ENCODE measurements at regions not wholly inside any gene's neighbourhood (a gene's known extent, or its start where the extent isn't known, plus 50 kb on each side); places are given as distances from the start of the nearest gene placed in this dataset.

GRCh38 chr13:91195789-91196188 is 151.7 kb upstream of the MIR17HG start:
- Mint-ChIP-seq H3K27me3 (ENCODE audit: low read depth in 2 of 2) (no peaks in the 10 kb centered on the region), H3K9me3 (peaks cover 0 to 4% of the 10 kb centered on the region in 2 donors), H3K27ac (no peak overlapping the region), H3K4me3 (no peak overlapping the region), H3K4me1 (no peaks in the 10 kb centered on the region), H3K36me3 (no peaks in the 10 kb centered on the region)
- ATAC-seq (no peak), DNase-seq (no peak)
- Histone ChIP-seq H3K4me3 (ENCODE audit: low read length) (no peak overlapping the region), H3K36me3 (ENCODE audit: control insufficient read depth, insufficient read depth, low read length) (no peaks in the 10 kb centered on the region), H3K27ac (ENCODE audit: low read length) (no peak overlapping the region), H3K4me1 (ENCODE audit: control insufficient read depth, insufficient read depth, low read length) (no peaks in the 10 kb centered on the region), H3K27me3 (ENCODE audit: control insufficient read depth, insufficient read depth, low read length) (no peaks in the 10 kb centered on the region), H3K9me3 (ENCODE audit: control insufficient read depth, insufficient read depth, low read length) (no peaks in the 10 kb centered on the region)
- intact Hi-C loops (cut with micrococcal nuclease), result no loop called here
- TF ChIP-seq CTCF (IDR thresholded peaks at IDR 0.05), result no peak
- WGBS (ENCODE audit: insufficient coverage), result 88% methylated on average over 1 of the region's 2 CpGs

- H3K27me3 ChIP-seq (ENCODE audit: control insufficient read depth, insufficient read depth, low read length), result no peaks in the 10 kb centered on the region
- H3K4me1 Mint-ChIP-seq, result no peaks in the 10 kb centered on the region
- H3K4me3 Mint-ChIP-seq, result no peak overlapping the region
- intact Hi-C loops (cut with micrococcal nuclease), result no loop called here
- DNase-seq (no peak), ATAC-seq (no peak)
- no peak overlapping the region for H3K27ac ChIP-seq (ENCODE audit: low read length)
- H3K4me1 ChIP-seq (ENCODE audit: control insufficient read depth, insufficient read depth, low read length), result no peaks in the 10 kb centered on the region
- peaks cover 0 to 4% of the 10 kb centered on the region in 2 donors for H3K9me3 Mint-ChIP-seq
- no peaks in the 10 kb centered on the region for H3K36me3 ChIP-seq (ENCODE audit: control insufficient read depth, insufficient read depth, low read length)
- H3K36me3 Mint-ChIP-seq, result no peaks in the 10 kb centered on the region
- H3K9me3 ChIP-seq (ENCODE audit: control insufficient read depth, insufficient read depth, low read length), result no peaks in the 10 kb centered on the region
- H3K27me3 Mint-ChIP-seq (ENCODE audit: low read depth in 2 of 2), result no peaks in the 10 kb centered on the region
- WGBS (ENCODE audit: insufficient coverage), result 72% methylated on average over 4 of the region's 4 CpGs
- H3K4me3 ChIP-seq (ENCODE audit: low read length), result no peak overlapping the region
- no peak for TF ChIP-seq CTCF (IDR thresholded peaks at IDR 0.05)
- no peak overlapping the region for H3K27ac Mint-ChIP-seq
These were observed 150.5 kb upstream of the MIR17HG start for GRCh38 chr13:91196958-91197357.

GRCh38 chr13:91199866-91200265 is 147.6 kb upstream of the MIR17HG start:
- peaks cover 0 to under 1% of the 10 kb centered on the region in 2 donors for H3K9me3 Mint-ChIP-seq
- Histone ChIP-seq H3K36me3 (ENCODE audit: control insufficient read depth, insufficient read depth, low read length) (no peaks in the 10 kb centered on the region), H3K27me3 (ENCODE audit: control insufficient read depth, insufficient read depth, low read length) (no peaks in the 10 kb centered on the region), H3K9me3 (ENCODE audit: control insufficient read depth, insufficient read depth, low read length) (no peaks in the 10 kb centered on the region), H3K27ac (ENCODE audit: low read length) (no peak overlapping the region), H3K4me1 (ENCODE audit: control insufficient read depth, insufficient read depth, low read length) (no peaks in the 10 kb centered on the region), H3K4me3 (ENCODE audit: low read length) (no peak overlapping the region)
- ATAC-seq, result no peak
- no CpG with 5 or more reads among the region's 1 CpG for WGBS (ENCODE audit: insufficient coverage)
- intact Hi-C loops (cut with micrococcal nuclease), result no loop called here
- no peaks in the 10 kb centered on the region for H3K27me3 Mint-ChIP-seq (ENCODE audit: low read depth in 2 of 2)
- no peak overlapping the region for H3K4me3 Mint-ChIP-seq
- no peaks in the 10 kb centered on the region for H3K36me3 Mint-ChIP-seq
- no peak overlapping the region for H3K27ac Mint-ChIP-seq
- no peaks in the 10 kb centered on the region for H3K4me1 Mint-ChIP-seq
- TF ChIP-seq CTCF (IDR thresholded peaks at IDR 0.05), result no peak
- no peak for DNase-seq

- Histone ChIP-seq H3K4me1 (ENCODE audit: control insufficient read depth, insufficient read depth, low read length) (no peaks in the 10 kb centered on the region), H3K9me3 (ENCODE audit: control insufficient read depth, insufficient read depth, low read length) (no peaks in the 10 kb centered on the region), H3K36me3 (ENCODE audit: control insufficient read depth, insufficient read depth, low read length) (no peaks in the 10 kb centered on the region), H3K27me3 (ENCODE audit: control insufficient read depth, insufficient read depth, low read length) (no peaks in the 10 kb centered on the region), H3K27ac (ENCODE audit: low read length) (no peak overlapping the region), H3K4me3 (ENCODE audit: low read length) (no peak overlapping the region)
- intact Hi-C loops (cut with micrococcal nuclease), result no loop called here
- DNase-seq, result no peak
- no peaks in the 10 kb centered on the region for H3K36me3 Mint-ChIP-seq
- H3K4me1 Mint-ChIP-seq, result no peaks in the 10 kb centered on the region
- WGBS (ENCODE audit: insufficient coverage), result 39% methylated on average over 3 of the region's 3 CpGs
- no peaks in the 10 kb centered on the region for H3K9me3 Mint-ChIP-seq
- ATAC-seq, result no peak
- no peak for TF ChIP-seq CTCF (IDR thresholded peaks at IDR 0.05)
- no peak overlapping the region for H3K27ac Mint-ChIP-seq
- H3K27me3 Mint-ChIP-seq (ENCODE audit: low read depth in 2 of 2), result no peaks in the 10 kb centered on the region
- H3K4me3 Mint-ChIP-seq, result no peak overlapping the region
These were observed 147.0 kb upstream of the MIR17HG start for GRCh38 chr13:91200486-91200885.
